ENCODE measurements at regions not wholly inside any gene's neighbourhood (a gene's known extent, or its start where the extent isn't known, plus 50 kb on each side); places are given as distances from the start of the nearest gene placed in this dataset.

- in situ Hi-C loops (cut with HindIII; ENCODE audit: low sequenced_read_pairs): no loop called here
- TF ChIP-seq CTCF (IDR thresholded peaks at IDR 0.05; ENCODE audit: low read depth, low read length): no peak
- DNase-seq (ENCODE audit: low read depth, low spot score): no peak
- H3K4me3 ChIP-seq (ENCODE audit: low read depth, low read length): no peak overlapping the region
Observed at GRCh38 chr2:238602223-238602960, 175.7 kb downstream of the ASB1 start.

DNA sequence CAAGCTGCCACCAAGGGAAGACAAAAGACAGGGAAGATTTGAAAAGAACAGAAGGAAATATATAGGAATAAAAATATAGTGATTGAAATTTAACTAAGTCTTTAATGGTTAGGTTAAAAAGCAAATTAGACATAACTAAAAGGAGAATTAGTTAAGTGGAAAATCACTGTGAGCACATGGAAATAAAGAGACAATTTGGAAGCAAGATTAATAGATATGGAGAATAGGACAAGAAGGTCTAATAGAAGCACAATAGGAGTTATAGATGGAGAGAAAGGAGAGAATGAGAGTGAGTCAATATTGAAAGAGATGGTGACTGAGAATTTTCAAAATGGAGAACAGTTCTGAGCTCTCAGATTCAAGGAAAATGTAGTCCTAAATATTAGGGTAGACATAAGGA is 176.9 kb downstream of the ASB1 start:
- H3K4me3 ChIP-seq (ENCODE audit: low read depth, low read length): no peak overlapping the region
- TF ChIP-seq CTCF (IDR thresholded peaks at IDR 0.05; ENCODE audit: low read depth, low read length): no peak
- no peak for DNase-seq (ENCODE audit: low read depth, low spot score)
- in situ Hi-C loops (cut with HindIII; ENCODE audit: low sequenced_read_pairs): no loop called here

DNA sequence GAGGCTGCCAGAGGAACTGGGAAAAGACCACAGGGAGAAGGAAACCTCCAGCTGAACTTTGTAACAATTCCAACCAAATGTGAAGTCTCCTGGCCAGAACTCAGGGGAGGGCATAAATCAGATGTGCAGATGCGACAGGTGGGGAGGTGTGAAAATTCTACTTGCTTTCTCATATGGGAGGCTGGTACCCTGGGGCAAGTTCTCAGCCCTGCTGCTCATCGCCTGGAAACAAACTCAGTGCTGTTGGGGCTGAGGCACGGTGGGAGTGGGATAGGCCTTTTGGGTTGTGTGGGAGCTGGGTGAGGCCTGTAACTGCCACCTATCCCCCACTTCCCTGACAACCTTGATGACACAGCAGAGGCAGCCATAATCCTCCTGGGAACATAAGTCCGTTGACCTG is 179.6 kb downstream of the ASB1 start:
- no peak for TF ChIP-seq CTCF (IDR thresholded peaks at IDR 0.05; ENCODE audit: low read depth, low read length)
- in situ Hi-C loops (cut with HindIII; ENCODE audit: low sequenced_read_pairs): no loop called here
- DNase-seq (ENCODE audit: low read depth, low spot score): no peak
- H3K4me3 ChIP-seq (ENCODE audit: low read depth, low read length): no peak overlapping the region

- in situ Hi-C loops (cut with HindIII; ENCODE audit: low sequenced_read_pairs): no loop called here
- TF ChIP-seq CTCF (IDR thresholded peaks at IDR 0.05; ENCODE audit: low read depth, low read length): no peak
- DNase-seq (ENCODE audit: low read depth, low spot score): no peak
- no peak overlapping the region for H3K4me3 ChIP-seq (ENCODE audit: low read depth, low read length)
Observed at GRCh38 chr2:238613610-238614009, 186.9 kb downstream of the ASB1 start.

GRCh38 chr2:238614376-238614775 is 187.6 kb downstream of the ASB1 start:
- TF ChIP-seq CTCF (IDR thresholded peaks at IDR 0.05; ENCODE audit: low read depth, low read length): no peak
- in situ Hi-C loops (cut with HindIII; ENCODE audit: low sequenced_read_pairs): no loop called here
- no peak for DNase-seq (ENCODE audit: low read depth, low spot score)
- no peak overlapping the region for H3K4me3 ChIP-seq (ENCODE audit: low read depth, low read length)

DNA sequence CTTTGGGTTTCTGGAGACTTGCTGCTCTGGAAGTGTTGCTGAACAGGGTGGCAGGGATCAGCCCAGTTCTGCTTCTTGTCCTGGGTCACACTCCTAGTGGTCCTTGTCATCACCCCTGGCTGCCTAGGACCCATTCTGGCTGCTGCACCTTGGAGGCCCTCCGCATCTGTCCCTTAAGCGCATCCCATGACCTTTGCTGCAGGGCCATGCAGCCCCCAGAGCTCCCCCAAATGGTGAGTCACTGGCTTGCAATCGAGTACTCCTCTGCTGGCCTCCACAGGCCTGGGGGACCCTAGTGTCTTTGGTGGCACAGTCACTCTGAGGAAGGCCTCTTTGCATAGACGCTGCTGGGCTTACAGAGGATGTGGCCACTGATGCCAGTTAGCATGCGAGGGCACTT is 188.5 kb downstream of the ASB1 start:
- no peak for TF ChIP-seq CTCF (IDR thresholded peaks at IDR 0.05; ENCODE audit: low read depth, low read length)
- no peak overlapping the region for H3K4me3 ChIP-seq (ENCODE audit: low read depth, low read length)
- DNase-seq (ENCODE audit: low read depth, low spot score): no peak
- in situ Hi-C loops (cut with HindIII; ENCODE audit: low sequenced_read_pairs): no loop called here
